Right atrium auricular region (tissue), 2 donors: ENCODE measurements at regions not wholly inside any gene's neighbourhood (a gene's known extent, or its start where the extent isn't known, plus 50 kb on each side); places are given as distances from the start of the nearest gene placed in this dataset.

Source experiments
- DNase-seq: peaks from one replicate; pipeline ENCODE4 v3.0.0-alpha.2; 2019; ENCODE audit warnings: low spot score
- H3K27ac ChIP-seq, 2 donors: fragments of 200-600 bp; sonication (generic); 1 replicate in 1 of 2; 2 replicates in 1 of 2; pipeline ENCODE4 v1.5.1; 2016 to 2019
- H3K27me3 ChIP-seq, 2 donors: fragments of 200-600 bp; sonication (generic); one replicate each; pipeline versions ENCODE4 v1.5.1 to v1.6.0; 2017 to 2019
- H3K36me3 ChIP-seq: fragments of 200-600 bp; sonication (generic); one replicate; pipeline ENCODE4 v1.5.1; 2016
- H3K4me1 ChIP-seq, 2 donors: fragments of 200-600 bp; sonication (generic); one replicate each; pipeline versions ENCODE4 v1.5.1 to v1.6.0; 2017 to 2019
- H3K4me3 ChIP-seq, 2 donors: fragments of 200-600 bp; sonication (generic); 1 replicate in 1 of 2; 2 replicates in 1 of 2; pipeline ENCODE4 v1.5.1; 2017 to 2019; ENCODE audit warnings: mild to moderate bottlenecking in 1 of 2, moderate library complexity in 1 of 2
- H3K9me3 ChIP-seq, 2 donors: fragments of 200-600 bp; sonication (generic); one replicate each; pipeline ENCODE4 v1.5.1; 2019
- TF ChIP-seq, protein P1 (sequence below), 2 donors: fragments of 200-600 bp; sonication (generic); IDR thresholded peaks; one replicate each; pipeline ENCODE4 v1.5.1; 2019; ENCODE audit warnings: antibody characterized with exemption in 2 of 2

DNA sequence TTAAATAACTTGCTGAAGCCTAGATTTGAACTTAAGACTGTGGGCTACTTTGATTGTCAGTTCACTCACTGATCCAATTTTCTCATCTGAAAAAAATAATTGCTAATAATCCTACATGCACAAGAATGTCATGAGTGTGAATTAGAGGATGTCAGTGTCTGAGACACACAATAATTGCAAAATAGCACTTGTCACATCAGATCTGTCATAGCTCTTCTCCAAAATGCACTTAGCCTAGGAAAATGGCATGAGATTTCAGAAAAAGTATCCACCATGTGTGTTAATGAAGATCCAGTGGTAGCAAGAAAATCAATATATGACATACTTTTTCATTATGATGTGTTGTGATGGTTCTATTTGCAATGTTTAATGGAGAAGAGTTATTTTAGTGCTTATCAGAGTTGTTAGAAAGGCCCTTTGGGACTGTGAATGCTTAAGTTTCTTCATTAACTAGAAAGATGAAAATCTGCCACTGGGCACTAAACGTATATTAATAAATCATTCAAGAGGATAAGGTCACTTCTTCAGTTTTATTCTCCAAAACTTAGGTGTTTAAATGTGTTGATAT lies 786.2 kb downstream of the C6orf118 start:
- TF ChIP-seq, protein P1, sequence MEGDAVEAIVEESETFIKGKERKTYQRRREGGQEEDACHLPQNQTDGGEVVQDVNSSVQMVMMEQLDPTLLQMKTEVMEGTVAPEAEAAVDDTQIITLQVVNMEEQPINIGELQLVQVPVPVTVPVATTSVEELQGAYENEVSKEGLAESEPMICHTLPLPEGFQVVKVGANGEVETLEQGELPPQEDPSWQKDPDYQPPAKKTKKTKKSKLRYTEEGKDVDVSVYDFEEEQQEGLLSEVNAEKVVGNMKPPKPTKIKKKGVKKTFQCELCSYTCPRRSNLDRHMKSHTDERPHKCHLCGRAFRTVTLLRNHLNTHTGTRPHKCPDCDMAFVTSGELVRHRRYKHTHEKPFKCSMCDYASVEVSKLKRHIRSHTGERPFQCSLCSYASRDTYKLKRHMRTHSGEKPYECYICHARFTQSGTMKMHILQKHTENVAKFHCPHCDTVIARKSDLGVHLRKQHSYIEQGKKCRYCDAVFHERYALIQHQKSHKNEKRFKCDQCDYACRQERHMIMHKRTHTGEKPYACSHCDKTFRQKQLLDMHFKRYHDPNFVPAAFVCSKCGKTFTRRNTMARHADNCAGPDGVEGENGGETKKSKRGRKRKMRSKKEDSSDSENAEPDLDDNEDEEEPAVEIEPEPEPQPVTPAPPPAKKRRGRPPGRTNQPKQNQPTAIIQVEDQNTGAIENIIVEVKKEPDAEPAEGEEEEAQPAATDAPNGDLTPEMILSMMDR (IDR thresholded peaks at IDR 0.05) = no peak
- H3K36me3 ChIP-seq = no peaks in the 10 kb centered on the region
- H3K4me1 ChIP-seq = no peaks in the 10 kb centered on the region
- no peak for DNase-seq
- H3K27me3 ChIP-seq = no peaks in the 10 kb centered on the region
- H3K4me3 ChIP-seq = no peak overlapping the region
- peaks cover 0 to 16% of the 10 kb centered on the region in 2 donors for H3K9me3 ChIP-seq
- H3K27ac ChIP-seq = no peak overlapping the region

DNA sequence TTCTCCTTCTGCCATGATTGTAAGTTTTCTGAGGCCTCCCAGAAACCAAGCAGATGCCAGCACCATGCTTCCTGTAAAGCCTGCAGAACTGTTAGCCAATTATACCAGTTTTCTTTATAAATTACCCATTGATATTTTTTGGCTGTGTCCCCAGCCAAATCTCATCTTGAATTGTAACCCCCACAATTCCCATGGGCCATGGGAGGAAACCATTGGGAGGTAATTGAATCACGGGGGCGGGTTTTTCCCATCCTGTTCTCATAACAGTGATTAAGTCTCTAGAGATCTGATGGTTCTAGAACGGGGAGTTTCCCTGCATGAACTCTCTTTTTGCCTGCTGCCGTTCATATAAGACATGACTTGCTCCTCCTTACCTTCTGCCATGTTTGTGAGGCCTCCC lies 788.5 kb downstream of the C6orf118 start:
- H3K27me3 ChIP-seq = no peaks in the 10 kb centered on the region
- no peaks in the 10 kb centered on the region for H3K36me3 ChIP-seq
- no peaks in the 10 kb centered on the region for H3K4me1 ChIP-seq
- no peak overlapping the region for H3K4me3 ChIP-seq
- DNase-seq = no peak
- H3K9me3 ChIP-seq = peaks cover 0 to 13% of the 10 kb centered on the region in 2 donors
- H3K27ac ChIP-seq = no peak overlapping the region
- TF ChIP-seq, protein P1 (IDR thresholded peaks at IDR 0.05) = no peak

DNA sequence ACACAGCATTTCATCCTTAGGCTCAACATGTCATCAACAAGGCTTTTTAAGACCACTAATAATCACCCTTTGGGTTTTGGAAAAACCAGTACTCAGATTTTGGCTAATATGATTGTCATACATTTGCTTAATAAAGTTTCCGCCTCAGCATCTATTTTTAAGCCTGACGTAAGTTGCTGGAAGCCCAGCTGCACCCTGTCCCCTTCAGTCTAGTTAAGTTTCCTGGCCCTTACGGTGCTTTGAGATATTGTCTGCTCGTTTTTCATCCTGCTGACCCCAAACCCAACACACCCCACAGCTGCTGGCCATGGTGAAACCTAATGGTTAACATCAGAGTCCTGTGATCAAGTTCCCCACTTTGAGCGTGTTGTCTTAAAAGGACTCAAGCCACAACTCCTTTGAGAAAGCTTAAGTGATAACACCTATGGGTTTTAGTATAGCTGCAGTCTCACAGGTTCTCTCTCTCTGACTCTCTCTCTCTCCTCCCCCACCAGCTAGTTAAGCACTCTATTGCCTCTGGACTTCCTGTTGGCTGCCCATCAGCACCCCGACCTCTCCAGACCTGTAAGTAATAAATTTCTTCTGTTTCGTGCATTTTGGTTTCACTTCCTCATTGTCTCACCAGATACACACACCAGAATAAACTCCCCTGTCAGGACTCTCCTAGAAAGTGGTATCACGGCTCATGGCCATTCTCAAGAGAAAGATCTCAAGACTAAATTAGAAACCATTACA lies 802.0 kb downstream of the C6orf118 start:
- Histone ChIP-seq H3K9me3 (no peaks in the 10 kb centered on the region), H3K36me3 (no peaks in the 10 kb centered on the region), H3K4me3 (no peak overlapping the region), H3K4me1 (no peaks in the 10 kb centered on the region), H3K27me3 (no peaks in the 10 kb centered on the region), H3K27ac (peak overlapping the region in 1 of 2 donors; percentile 27)
- DNase-seq = no peak
- TF ChIP-seq, protein P1 (IDR thresholded peaks at IDR 0.05) = no peak

DNA sequence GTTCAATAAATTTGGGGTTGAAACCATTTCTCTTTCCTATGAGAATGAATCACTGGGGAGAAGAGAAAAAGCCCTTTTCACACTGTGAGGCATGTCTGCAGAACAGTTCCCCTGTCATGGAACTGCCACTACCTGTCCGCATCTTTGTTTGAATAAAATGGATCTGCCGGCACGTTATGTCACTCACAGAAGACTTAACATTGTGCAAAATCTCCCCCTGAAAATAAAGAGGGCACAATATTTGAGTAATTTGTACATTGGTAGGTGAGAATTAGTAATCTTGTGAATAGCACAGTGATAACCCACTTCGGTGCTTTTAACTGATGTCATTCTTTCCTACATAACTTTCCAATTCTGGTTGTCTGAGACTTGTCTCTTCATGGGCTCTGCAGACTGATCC lies 804.0 kb downstream of the C6orf118 start:
- H3K36me3 ChIP-seq = no peaks in the 10 kb centered on the region
- H3K27ac ChIP-seq = no peak overlapping the region
- DNase-seq = no peak
- no peak overlapping the region for H3K4me3 ChIP-seq
- TF ChIP-seq, protein P1 (IDR thresholded peaks at IDR 0.05) = no peak
- H3K27me3 ChIP-seq = no peaks in the 10 kb centered on the region
- H3K4me1 ChIP-seq = no peaks in the 10 kb centered on the region
- peaks cover 0 to 3% of the 10 kb centered on the region in 2 donors for H3K9me3 ChIP-seq

DNA sequence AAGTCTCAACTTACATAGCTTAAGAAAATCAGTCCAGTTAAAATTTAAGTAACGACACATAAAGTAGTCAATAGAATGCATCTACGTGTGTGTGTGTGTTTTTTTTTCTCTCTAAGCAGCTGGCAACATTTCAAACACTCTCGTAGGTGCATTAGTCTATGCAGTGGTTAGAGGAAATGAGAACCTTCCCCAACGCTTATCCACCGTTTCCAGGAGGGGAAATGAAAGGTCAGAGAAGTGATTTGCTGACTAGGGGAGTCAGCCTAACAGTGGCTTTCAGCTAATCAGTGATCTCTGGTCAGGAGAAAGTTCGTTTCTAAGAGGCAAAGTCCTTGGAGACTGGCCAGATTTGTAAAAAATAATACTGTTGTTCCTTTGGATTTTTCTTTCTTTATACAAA lies 806.6 kb downstream of the C6orf118 start:
- no peaks in the 10 kb centered on the region for H3K4me1 ChIP-seq
- no peak overlapping the region for H3K4me3 ChIP-seq
- TF ChIP-seq, protein P1 (IDR thresholded peaks at IDR 0.05) = no peak
- no peak for DNase-seq
- H3K27ac ChIP-seq = no peak overlapping the region
- H3K36me3 ChIP-seq = no peaks in the 10 kb centered on the region
- H3K9me3 ChIP-seq = peaks cover 0 to 3% of the 10 kb centered on the region in 2 donors
- H3K27me3 ChIP-seq = no peaks in the 10 kb centered on the region
